T-helper 1 cell (primary cell): ENCODE measurements at regions not wholly inside any gene's neighbourhood (a gene's known extent, or its start where the extent isn't known, plus 50 kb on each side); places are given as distances from the start of the nearest gene placed in this dataset.
A peak's percentile ranks its signal among the peaks of the same experiment; 100 is the strongest.

Experiments
- DNase-seq, 5 donors: peaks; one replicate each; pipeline ENCODE4 v3.0.0-alpha.2; 2012 to 2020

DNA sequence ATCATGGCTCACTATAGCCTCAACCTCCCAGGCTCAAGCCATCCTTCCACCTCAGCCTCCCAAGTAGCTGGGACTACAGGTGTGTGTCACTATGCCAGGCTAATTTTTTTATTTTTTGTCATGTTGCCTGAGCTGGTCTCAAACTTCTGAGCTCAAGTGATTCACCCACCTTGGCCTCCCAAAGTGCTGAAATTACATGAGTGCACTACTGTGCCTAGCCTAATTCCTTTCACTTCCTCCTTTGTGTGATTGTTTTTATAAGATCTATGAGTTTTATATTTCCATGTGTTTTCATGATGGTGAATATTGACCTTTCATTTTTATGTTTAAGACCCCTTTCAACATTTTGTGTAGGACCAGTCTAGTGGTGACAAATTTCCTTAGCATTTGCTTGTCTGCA, 55.2 kb upstream of the IL12B start:
- DNase-seq = no peak

DNA sequence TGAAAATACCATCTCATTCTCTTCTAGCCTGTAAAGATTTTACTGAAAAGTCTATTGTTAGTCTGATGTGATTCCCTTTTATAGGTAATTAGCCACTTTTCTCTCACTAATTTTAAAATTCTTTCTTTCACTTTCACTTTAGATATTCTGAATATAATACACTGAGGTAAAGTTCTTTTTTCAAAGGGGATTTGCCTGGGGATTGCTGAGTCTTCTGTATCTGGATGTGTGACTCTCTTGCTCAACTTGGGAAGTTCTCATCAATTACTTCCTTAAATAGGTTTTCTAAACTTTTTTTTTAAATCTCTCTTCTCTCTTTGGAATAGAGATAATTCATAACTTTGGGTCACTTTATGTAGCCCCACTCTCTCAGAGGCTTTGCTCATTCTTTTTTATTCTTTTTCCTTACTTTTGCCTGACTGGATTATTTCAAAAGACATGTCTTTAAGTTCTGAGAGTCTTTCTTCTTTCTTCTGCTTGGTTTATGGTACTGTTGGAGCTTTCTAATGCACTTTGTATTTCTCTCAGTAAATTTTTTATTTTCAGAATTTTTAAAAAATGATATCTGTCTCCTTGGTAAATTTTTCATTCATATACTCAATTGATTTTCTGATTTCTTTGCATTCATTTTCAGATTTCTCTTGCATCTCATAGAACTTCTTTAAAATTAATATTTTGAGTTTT, 55.9 kb upstream of the IL12B start:
- no peak for DNase-seq

DNA sequence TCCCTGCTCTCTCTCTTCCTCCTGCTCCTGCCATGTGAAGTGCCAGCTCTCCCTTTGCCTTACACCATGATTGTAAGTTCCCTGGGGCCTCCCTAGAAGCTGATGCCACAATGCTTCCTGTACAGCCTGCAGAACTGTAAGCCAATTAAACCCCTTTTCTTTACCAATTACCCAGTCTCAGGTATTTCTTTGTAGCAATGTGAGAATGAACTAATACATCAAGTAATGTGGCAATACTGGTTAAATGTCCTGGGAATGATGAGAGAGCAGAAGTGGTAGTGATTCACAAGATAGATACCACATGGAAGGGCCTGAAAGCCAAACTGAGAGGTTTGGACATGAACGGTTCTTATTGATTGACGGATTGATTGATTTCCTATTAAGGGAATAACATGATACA, 62.6 kb upstream of the IL12B start:
- DNase-seq = no peak

DNA sequence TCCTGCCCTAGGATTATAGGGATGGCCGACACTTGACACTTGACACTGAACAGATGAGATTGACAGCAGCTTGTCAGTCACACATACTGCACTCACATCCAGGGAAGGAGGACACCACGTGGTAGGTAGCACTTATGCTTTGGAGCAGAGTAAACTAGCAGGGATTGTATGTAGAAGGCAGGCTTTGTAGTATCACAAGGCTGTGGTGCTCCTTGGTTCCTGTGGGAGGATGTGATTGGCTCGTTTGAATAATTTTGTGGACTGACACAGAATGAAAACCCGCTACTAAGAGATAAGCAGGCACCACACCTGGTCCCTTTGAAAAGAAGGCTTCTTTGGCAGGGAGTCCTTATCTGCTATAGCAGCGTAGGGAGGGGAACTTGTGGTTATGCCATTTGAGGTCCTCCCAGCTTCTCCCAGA, 63.6 kb upstream of the IL12B start:
- no peak for DNase-seq

DNA sequence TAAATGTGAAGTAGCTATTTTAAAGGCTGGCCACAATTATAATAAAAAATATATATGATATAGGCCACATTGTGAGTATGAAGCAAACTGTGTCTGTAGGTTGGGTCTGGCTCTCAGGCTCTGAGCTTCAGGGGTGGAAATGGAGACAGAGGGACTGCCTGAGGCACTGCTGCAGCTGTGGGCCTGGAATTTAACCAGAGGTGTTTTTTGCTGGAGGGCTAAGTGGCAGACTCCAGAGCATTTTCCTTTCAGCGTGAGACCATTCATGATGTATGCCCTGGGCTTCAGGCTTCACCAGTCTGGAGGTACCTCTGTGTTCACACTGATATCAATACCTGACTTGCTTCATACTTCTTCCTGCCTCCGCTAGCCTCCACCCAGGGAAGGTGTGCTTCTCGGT, 64.9 kb upstream of the IL12B start:
- no peak for DNase-seq

DNA sequence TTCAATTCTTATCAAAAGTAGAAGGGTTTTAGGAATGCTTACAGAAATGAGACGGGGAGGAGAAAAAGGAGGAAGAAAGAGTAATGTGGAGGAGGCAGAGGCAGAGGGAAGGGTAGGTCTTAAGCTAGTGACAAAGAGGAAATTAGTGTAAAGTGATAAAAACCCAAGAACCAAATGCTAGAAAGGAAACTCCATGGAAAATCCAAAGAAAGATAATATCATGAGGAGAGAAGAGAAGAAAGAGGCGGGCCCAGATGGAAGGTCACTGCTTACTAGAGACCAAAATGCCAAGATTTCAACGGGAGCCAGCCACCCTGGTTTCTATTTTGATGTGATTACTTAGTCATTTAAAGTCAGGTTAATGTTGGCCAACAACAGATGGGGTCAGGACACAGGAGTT, 68.6 kb upstream of the IL12B start:
- no peak for DNase-seq

DNA sequence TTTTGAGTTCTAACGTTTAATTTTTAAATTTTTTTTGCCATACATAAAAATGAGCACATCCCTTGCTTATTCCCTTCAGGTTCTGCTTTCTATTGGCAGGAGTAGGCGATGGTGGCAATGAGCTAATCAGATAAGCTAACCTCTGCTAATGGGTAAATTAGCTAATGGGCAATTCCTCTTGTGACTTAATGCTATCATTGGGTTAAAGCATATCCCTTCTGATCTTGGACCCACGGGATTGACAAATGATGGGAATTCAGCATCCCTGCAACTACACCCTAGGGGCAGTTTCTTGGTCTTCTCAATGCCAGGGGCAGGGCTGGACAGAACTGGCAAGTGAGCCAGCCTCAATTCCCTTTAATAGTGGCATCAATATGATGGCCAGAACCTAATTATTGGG, 70.2 kb upstream of the IL12B start:
- DNase-seq = no peak

DNA sequence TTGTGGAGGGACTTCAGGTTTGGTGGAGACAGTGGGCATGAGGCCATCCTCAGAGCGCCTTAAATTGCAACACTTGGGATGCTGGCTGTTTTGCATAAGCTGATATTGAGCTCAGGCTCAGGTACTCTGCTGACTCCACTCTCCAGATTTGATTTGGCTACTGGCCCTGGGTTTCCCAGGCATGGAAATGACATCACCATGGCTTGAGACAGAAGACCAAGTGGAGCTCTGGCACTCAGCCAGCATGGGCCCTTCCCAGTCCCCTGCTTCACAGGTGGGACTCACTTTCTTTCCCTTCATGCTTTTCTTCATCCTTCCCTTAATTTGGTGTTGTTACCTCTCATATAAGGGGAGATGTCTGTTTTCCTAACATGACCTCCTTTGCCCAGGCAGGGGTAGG, 72.0 kb upstream of the IL12B start:
- no peak for DNase-seq

DNA sequence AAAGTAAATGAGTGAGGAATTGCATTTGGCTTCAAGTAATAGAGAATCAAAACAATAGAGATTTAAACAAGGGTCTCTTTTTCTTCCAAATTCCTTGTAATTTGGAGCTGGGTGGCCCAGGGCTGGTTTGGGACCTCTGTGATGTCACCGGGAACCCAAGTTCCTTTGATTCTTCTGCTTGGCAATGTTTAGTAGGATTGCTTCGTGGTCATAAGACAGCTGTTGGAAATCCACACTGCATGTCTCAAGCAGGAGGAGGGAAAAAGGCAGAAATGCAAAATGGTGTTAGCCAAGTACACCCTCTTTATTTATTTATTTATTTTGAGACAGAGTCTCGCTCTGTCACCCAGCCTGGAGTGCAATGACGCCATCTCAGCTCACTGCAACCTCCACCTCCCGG, 72.6 kb upstream of the IL12B start:
- DNase-seq = no peak

DNA sequence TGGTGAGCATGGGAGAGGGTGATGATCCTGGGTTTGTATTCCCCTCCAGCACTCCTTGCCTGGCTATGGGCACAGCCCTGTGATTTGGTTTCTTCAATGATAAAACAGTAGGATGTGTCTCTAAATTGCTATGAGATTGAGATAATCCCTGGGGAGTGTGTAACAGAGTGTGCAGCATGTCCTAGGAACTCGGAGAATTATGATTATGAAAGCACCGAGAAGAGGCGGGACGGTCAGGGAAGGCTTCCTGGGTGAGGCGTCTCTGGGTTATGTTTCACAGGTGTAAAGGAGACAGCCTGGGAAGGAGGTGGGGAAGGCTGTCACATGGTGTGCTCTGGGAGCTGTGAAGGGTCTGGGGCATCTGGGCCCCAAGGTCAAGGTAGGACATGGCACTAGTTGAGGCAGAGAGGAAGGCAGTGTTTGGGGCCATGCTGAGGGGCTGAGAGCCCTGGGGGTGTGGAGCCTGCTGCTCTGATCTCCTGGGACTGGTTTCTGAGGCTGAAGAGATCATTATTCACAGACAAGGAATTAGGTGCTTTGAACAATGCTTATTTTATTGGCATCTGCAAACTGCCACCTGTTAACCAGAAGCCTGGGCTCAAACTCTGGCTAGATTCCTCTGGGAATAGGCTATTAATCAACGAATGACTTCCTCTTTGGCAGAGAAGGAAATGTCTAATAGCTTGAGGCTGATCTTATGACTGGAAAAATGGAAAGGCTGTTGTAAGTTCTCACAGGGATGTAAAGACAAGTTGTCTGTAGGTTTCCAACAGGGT, 73.8 kb upstream of the IL12B start:
- DNase-seq = no peak

DNA sequence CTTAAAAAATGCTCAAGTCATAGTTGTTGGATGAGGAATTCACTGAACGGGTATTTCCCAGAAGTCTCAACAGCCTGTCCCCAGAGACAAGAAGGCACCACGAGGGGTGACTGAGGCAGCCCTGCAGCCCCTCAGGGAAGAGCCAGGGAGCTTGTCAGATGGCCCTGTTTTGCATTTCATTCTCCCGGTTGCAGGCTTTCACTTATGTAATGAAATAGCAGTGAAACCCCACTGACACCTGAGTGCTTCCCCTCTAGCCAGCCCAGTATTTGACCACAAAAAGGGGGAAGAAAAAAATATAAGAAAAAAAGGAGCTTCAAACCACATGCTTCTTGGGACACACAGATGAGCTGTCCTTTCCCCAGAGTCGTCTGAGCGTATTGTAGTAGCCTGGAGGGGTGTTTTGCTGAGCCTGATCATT, 75.3 kb upstream of the IL12B start:
- DNase-seq = no peak

DNA sequence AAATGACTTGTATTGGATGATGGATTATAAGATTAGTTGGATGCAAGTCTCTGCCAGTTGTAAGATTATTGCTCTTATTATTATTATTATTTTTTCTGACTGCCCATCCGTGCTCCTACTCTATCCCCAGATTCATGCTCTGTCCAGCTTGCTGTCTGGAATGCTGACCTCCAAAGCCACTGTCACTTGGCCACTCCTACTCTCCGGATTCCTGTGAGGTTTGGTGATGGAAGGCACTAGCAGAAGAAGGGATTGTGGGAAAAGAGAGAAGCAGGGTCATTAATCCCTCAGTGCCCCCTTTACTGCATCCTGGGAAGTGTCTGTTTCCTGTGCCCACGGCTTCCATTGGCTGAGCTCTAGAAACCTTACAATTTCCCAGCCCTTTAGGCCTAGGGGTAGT, 76.3 kb upstream of the IL12B start:
- no peak for DNase-seq

DNA sequence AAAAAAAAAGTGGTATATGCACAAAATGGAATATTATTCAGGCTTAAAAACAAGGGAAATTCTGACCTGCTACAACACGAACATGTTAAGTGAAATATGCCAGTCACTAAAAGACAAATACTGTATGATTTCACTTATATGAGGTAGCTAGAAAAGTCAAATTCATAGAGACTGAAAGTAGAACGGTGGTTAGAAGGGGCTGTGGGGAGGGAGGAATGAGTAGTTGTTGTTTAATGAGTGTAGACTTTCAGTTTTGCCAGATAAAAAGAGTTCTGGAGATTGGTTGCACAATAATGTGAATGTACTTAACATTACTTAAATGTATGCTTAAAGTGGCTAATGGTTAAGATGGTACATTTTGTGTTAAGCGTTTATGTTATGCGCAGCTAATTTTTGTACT, 79.5 kb upstream of the IL12B start:
- DNase-seq = peak in 1 of 5 donors; percentile 79

DNA sequence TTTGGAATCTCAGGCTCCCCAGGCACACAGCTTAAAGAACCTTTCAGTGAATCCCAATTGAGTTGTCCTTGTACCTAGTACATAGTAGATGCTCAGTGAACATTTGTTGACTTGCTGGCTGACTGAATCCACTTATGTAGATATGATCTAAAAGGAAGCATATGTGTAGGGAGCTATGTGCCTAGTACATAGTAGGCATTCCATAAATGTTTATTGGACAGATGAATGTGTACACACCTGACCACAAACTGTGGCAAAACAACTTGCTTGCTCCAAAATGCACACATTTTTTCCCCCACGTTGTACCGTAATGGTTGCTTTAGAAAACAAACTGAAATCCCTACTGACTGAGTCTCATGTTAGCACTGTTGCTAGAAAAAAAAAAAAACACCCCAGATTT, 80.2 kb upstream of the IL12B start:
- no peak for DNase-seq

DNA sequence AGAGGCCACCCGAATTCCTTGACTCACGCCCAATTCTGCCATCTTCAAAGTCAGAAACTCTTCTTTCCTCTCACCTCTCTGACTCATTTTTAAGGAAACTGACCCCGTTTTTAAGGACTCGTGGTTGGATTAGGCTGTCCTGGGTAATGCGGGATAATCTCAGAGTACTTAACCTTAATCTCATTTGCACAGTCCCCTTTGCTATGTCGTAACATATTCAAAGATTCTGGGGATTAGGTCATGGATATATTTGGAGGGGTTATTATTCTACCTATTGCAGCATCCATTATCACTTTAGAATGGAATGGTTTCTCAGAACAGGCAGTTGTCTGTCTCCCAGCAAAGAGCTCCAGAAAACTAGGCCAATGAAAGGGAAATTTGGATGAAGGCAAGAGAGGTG, 80.8 kb upstream of the IL12B start:
- no peak for DNase-seq

DNA sequence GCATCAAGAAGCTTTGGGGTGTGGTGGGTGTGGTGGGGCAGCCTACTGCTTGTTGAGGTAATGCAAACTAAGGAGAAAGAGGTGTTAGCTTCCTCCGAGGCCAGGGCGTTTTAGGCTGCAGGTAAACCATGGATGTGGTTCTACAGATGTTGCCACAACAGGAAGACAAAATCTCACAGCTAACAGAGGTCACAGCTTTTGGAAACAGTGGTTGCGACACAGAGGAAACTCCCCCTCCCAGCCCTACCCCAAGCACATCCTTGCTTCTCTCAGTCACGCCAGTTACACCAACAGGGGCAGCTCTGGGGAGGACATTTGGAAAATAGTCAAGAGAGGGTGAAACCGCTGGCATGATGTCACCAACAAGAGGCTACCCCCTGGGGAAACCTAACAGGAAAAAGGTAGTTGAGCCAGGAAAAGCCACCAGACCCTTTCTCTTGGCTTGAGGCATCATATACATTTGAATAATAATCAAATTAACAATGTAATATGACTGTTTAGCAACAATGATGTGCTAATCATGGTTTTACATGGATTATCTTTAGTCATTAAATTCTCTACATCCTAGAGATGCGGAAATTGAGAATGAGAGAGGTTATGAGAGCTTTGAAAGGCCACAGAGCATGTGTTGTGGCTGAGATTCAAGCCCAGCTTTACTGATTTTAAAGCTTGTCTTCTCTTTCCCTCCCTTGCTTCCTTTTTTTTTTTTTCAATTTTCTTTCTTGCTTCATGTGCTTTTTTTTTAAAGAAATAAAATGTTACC, 82.2 kb upstream of the IL12B start:
- peak; percentile 29 to 94 (median 57) for DNase-seq

DNA sequence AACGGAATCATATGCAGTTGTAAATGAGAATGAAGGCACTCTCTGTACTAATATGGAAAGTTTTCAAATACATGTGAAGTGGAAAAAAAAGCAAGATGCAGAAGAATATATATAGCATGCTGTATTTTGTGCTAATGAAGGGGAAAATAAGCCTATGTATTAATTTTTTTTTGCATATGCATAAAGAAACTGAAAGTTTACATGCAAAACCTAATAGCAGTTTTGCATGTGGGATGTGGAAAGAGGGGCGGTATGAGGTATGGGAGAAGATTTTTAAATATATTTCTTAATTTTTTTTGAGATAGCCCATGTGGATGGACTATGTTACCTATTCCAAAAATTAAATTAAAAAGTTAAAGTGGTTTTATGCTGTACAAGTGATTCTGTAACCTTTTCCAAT, 83.7 kb upstream of the IL12B start:
- no peak for DNase-seq

DNA sequence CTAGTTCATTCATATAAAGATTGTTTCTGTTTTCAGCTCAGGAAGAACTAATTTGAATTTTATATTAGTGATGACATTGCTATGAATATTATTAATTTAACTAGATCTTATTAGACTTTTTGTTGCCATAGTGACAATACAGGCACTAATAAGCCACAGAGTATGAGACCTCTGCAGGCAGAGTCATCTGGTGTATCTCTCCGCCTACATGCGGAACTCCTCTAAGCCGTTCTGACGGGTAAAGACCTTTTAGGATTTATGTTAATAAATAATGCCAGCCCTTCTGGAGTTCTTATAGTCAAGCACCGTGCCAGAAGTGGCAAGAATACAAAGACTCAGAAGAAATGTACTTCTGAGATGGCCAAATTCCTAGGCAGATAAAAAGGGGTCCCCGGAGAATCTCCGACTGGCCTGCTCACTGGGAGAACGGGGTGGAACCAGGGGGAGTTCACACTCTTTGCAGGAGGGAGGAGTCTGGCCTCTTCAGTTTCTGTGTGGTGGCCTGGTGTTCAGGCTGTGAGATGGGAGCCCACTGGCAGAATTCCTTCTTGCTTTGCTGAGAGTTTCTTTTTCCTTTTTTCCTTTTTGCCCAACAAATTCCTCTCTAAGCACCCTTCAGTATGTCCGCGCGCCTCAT, 85.1 kb upstream of the IL12B start:
- DNase-seq = no peak

DNA sequence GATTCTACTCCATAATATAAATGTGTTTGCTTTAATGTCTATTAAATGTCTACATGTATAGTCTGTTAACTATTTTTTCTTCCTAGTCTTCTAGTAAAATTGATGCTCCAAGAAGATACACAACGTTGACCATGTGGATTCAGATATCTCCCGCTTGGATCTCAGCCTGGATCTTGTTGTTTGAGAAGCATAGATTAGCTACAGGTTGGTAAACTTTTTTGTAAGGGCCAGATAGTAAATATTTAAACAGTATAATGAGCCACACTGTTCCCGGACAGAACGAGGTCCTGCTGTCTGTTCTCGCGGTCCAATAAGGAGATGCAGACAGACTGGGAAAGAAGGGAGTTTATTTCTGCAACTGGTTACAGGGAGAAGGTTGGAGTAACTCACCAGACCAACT, 86.2 kb upstream of the IL12B start:
- no peak for DNase-seq

DNA sequence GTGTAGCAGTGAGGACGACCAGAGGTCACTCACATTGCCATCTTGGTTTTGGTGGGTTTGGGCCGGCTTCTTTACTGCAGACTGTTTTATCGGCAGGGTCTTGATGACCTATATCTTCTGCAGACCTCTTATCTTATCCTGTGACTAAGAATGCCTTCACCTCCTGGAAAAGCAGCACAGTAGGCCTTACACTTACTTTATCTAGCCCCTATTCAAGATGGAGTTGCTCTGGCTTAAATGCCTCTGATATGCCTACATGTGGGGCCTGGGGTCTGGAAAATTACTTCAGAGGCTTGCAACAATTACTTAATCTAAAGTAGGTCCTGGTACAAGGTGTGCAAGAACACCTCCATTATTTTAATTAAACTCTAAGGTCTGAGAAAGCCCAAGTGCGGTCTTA, 86.9 kb upstream of the IL12B start:
- DNase-seq = no peak

DNA sequence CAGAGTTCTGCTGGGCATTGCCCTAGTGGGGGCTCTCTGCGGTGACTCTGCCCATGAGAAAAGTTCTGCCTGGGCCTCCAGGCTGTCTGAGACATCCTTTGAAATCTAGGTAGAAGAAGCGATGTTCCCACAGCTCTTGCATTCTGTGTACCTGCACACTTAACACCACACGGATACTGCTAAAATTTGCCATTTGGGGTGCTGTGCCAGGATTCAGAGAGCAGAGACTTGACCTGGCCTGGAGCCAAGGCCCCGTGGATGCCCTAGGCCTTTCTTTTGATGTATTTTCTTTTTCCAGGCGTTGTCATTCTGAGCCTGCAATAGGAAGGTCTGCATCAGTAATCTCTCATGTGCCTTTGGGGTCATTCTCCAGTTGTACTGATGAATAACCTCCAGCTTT, 89.3 kb upstream of the IL12B start:
- DNase-seq = no peak

DNA sequence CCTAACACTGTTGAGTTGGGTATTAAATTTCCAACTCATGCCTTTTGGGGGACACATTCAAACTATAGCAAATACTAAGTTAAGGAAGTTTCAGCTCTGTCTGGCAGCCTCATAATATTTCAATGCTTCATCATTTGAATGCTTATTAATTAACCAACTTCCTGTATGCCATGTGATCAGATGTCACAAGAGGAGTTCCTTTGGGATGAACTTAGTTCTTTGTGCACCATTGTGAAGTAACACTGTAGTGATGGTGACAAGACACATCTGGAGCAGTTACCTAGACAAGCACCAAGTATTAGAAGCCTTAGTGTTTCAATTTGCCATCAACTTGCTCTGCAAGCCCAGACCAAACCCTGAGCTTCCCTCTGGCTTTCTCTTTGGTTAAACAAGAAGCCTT, 90.7 kb upstream of the IL12B start:
- no peak for DNase-seq

DNA sequence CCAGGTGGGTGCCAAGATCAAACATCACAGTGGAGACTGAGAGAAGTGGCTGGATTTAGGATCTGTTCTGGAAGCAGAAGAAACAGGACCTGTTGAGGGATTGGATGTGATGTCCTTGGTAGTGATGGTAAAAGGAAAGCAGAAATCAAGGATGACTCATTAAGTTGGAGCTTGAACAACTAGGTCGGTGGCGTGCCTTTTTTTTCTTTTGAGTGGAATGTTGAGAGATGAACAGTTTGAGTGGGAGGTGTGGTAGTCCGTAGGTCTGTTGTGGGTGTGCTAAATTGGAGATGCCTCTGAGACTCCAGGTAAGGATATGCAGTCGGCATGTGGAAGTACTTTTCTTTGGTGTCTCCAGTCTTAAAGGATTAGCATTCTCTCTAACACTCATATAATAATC, 92.1 kb upstream of the IL12B start:
- DNase-seq = no peak

DNA sequence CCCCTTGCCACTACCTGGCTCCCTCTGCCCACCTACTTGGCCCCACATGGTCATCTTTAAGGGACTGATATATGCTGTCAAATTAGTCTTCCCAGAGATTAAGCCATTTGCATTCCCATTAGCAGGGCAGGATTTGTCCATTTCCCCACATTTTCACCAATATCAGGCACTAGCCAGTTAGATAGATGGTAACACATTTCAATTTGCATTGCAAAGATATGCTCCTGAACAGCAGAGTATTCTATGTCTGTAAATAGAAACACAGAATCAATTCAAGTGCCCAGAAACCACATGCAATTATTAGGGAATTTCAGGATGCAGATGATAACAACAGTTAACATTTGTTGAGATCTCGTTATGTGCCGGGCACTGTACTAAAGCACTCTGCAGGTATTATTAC, 92.6 kb upstream of the IL12B start:
- DNase-seq = no peak
